GM18498 (cell line): ENCODE measurements at regions not wholly inside any gene's neighbourhood (a gene's known extent, or its start where the extent isn't known, plus 50 kb on each side); places are given as distances from the start of the nearest gene placed in this dataset.
"Not testable (repeated sequence)": the region's sequence is repeated elsewhere in the genome, so short reads cannot be mapped to it uniquely, and the experiment has no call there.

Source experiments
- ATAC-seq: cut with Tn5 transposase; IDR thresholded peaks from one replicate; pipeline ENCODE4 v1.9.1; 2021; ENCODE audit warnings: mild to moderate bottlenecking, moderate library complexity; ENCODE audit not compliant: unreplicated experiment

- no peak for ATAC-seq
Observed at GRCh38 chr15:26132811-26133210, 269.7 kb upstream of the ATP10A start.

DNA sequence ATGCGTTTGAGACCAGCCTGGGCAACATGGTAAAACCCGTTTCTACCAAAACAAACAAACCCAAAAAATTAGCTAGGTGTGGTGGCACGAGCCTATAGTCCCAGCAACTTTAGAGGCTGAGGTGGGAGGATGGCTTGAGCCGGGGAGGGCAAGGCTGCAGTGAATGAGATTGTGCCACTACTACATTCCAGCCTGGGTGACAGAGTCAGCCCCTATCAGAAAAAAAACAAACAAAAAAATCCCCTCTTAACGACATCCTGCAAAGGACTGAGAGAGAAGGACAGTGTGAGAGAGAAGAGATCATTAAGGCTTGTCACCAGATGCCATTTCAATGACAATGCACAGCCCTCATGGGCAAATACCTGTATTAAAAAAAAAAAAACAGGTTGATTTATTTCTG is 266.7 kb upstream of the ATP10A start:
- ATAC-seq, result no peak

GRCh38 chr15:26128611-26129140 is 265.5 kb upstream of the ATP10A start:
- ATAC-seq, result no peak

DNA sequence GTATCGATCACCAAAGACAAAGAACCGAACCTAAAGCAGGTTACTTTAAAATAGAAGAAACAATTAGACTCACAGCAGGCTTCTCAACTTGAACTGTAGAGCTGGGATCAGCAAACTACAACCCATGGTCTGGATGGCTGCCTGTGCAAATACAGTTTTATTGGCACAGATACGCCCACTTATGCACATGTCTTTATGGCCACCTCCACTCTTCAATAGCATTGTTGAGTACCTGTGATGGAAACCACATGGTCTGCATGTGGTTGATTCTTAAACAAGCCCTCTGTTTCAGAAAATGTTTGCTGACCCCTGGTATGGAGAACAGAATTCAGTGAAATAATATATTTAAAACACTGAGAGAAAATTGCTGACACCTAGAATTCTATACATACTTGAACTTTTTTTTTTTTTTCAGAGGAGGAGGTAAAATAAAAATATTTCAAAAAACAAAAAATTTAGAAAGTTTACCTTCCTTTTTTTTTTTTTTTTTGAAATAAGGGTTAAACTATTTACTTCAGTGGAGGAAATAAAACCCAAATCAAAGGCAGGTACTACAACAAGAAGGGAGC is 263.8 kb upstream of the ATP10A start:
- no peak for ATAC-seq

- ATAC-seq, result no peak
Observed at GRCh38 chr15:26126070-26126469, 262.9 kb upstream of the ATP10A start.

- no peak for ATAC-seq
Observed at GRCh38 chr15:26125664-26126063, 262.5 kb upstream of the ATP10A start.

DNA sequence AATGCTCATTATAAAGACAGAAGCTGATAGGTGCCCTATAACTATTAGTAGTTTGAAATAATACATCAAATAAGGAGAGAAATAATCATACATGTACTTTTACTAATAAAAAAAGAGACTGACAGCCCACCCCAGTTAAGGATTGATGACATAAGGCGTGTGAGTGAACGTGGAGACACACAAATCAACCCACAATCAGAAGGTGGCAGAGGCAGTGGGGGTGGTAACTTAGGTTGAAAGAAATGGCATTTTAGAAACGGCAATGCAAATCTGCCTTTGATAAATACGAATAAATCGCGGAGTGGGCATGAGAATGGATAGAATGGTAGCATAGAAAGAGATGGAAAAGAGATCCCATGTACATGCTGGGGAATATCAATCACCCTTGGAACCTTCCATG is 256.2 kb upstream of the ATP10A start:
- no peak for ATAC-seq

GRCh38 chr15:26115229-26115943 is 252.3 kb upstream of the ATP10A start:
- ATAC-seq, result no peak

- not testable (repeated sequence) for ATAC-seq
Observed at GRCh38 chr15:26114128-26114527, 251.0 kb upstream of the ATP10A start.

GRCh38 chr15:26113296-26113695 is 250.2 kb upstream of the ATP10A start:
- no peak for ATAC-seq

GRCh38 chr15:26109203-26109602 is 246.1 kb upstream of the ATP10A start:
- no peak for ATAC-seq

DNA sequence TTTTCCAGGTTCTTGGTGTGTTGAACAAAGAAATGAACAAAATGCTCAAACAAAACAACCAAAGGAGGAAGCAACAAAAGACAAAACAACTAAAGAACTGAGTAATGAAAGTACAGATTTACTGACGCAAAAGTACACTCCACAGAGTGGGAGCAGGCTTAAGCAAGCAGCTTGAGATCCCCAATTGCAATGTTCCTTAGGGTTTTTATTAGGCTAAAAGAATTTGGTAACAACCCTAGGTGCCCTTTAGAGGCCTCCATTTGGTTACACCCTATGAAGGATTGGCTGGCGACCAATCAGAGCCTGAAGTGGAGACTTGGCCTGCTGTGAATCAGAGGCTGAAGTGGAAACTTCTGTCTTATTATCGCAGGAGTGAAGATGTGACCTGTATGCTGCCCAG is 243.4 kb upstream of the ATP10A start:
- no peak for ATAC-seq

- ATAC-seq, result no peak
Observed at GRCh38 chr15:26103002-26103404, 239.9 kb upstream of the ATP10A start.

- no peak for ATAC-seq
Observed at GRCh38 chr15:26102365-26102764, 239.2 kb upstream of the ATP10A start.

DNA sequence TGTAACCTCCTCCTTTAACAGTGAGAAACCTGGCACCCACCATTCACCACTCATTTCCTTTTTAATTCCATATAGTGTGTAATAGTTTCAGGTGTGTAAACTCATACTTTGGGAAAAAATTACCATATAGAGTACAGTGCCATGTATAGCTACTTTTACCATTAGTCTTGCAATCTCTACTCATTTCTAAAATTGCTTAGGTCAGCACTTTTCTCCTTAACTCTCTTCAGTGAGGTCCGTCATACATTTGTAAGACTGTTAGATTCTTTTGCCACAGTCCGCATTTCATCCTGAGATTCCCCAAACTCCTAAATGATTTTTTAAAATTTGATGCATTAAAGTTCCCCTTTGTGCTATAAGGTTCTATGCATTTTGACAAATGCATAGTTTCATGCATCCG is 238.3 kb upstream of the ATP10A start:
- ATAC-seq, result no peak

DNA sequence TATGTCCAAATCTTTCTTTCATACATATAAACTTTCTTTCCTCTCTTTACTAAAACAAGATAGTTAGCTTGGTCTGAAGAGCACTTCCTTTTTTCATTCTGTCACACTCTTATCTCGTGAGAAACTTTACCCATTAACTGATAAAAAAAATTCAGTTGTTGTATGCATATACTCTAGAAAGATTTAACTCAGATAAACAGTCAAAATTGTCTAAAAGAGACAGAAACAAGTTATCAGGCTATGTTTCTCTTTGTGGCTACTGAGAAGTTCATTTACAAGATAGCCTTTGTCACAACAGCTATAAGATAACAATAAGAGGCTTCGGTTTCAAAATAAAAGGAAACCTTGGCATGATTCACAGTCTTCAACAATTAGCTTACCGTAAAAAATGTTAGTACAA is 235.7 kb upstream of the ATP10A start:
- no peak for ATAC-seq

GRCh38 chr15:26097216-26097615 is 234.1 kb upstream of the ATP10A start:
- ATAC-seq, result no peak

DNA sequence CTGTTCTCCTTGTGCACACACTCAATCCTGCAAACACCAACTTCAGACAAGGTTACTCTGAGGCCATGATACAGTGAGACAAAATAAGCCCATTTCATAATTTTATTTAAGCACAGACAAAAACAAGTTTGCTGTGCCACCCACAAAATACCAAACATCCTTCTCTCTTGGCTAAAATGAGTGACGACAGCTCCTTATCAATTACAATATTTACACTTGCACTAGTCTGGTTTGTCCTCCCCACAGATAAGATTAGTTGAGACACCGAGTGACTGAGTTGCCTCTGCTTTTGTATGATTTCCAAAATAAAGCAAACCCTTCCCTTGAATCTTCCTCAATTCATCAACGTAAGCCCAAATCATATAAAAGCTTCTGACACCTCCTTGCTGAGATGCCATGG is 233.5 kb upstream of the ATP10A start:
- no peak for ATAC-seq

- no peak for ATAC-seq
Observed at GRCh38 chr15:26095710-26096330, 232.7 kb upstream of the ATP10A start.

DNA sequence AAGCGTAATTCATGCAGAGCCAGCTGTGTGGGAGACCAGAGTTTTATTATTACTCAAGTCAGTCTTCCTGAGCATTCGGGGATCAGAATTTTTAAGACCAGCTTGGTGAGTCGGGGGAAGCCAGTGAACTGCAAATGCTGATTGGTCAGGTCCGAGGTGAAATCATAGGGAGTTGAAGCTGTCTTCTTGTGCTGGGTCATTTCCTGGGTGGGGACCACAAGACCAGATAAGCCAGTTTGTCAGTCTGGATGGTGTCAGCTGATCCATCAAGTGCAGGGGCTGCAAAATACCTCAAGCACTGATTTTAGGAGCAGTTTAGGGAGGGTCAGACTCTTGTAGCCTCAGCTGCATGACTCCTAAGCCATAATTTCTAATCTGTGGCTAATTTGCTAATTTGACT is 228.1 kb upstream of the ATP10A start:
- ATAC-seq, result no peak

DNA sequence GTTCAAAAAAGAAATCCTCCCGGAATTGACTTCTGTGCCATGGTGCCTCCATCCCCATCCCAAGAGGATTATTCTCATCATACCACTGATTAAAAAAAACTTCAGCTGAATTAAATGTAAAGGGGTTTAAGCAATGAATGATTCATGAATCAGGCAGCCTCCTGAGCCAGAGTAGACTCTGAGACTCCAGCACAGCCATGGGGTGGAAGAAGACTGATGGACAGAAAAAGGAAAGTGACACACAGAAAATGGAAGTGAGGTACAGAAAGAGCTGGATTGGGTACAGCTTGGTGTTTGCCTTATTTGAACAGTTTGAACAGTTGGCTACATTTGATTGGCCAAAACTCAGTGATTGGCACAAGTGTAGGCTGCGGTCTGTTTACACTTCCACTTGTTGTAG is 224.8 kb upstream of the ATP10A start:
- no peak for ATAC-seq

GRCh38 chr15:26087395-26087794 is 224.3 kb upstream of the ATP10A start:
- no peak for ATAC-seq
